Chondrocyte (in vitro differentiated cells): ENCODE measurements at regions not wholly inside any gene's neighbourhood (a gene's known extent, or its start where the extent isn't known, plus 50 kb on each side); places are given as distances from the start of the nearest gene placed in this dataset.
"Not testable (repeated sequence)": the region's sequence is repeated elsewhere in the genome, so short reads cannot be mapped to it uniquely, and the experiment has no call there.

ENCODE experiments used
- DNase-seq: peaks from one replicate; pipeline ENCODE4 v3.0.0; 2021; ENCODE audit warnings: mixed read lengths, low spot score
- H3K27ac Mint-ChIP-seq: one replicate; pipeline ENCODE4 v1.8.0; 2021; ENCODE audit warnings: mild to moderate bottlenecking, moderate library complexity, mixed read lengths; ENCODE audit not compliant: unreplicated experiment
- H3K27me3 Mint-ChIP-seq: 2 replicates; pipeline ENCODE4 v1.8.0; 2021; ENCODE audit warnings: low read depth, mixed read lengths
- H3K36me3 Mint-ChIP-seq: 2 replicates; pipeline ENCODE4 v1.8.0; 2021; ENCODE audit warnings: low read depth, mixed read lengths
- H3K4me1 Mint-ChIP-seq: 2 replicates; pipeline ENCODE4 v1.8.0; 2021; ENCODE audit warnings: low read depth, mild to moderate bottlenecking, mixed read lengths
- H3K4me3 Mint-ChIP-seq: one replicate; pipeline ENCODE4 v1.8.0; 2021; ENCODE audit warnings: mild to moderate bottlenecking, moderate library complexity, mixed read lengths; ENCODE audit not compliant: unreplicated experiment
- H3K9me3 Mint-ChIP-seq: 2 replicates; pipeline ENCODE4 v1.8.0; 2021; ENCODE audit warnings: low read depth, mixed read lengths
- CTCF ChIP-seq: fragments of 200-600 bp; sonication (generic); IDR thresholded peaks from 2 replicates; pipeline ENCODE4 v1.5.0; 2021; ENCODE audit warnings: antibody characterized with exemption, mild to moderate bottlenecking, moderate library complexity

DNA sequence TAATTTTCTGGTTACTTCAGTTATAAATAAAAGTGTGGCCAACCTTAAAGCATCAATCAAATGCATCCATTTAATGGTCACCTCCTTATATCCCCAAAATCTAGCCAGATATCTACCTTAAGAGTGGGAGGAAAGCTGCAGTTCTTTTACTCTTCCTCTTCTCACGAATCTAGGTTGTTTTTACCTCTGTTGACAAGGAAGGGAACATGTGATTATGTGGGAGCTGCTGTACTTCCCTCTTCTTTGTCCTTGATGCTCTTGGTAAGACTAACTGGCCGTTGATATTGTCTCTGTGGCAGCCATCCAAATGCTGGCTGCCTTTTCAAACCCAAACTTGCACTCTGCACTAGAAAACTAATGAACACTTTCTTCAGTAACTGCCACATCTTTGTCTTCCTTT lies 275.3 kb upstream of the CADM2 start:
- no peaks in the 10 kb centered on the region for H3K36me3 Mint-ChIP-seq
- TF ChIP-seq CTCF, result no peak
- H3K9me3 Mint-ChIP-seq, result no peaks in the 10 kb centered on the region
- peaks cover 1% of the 10 kb centered on the region for H3K27me3 Mint-ChIP-seq
- DNase-seq, result no peak
- no peak overlapping the region for H3K27ac Mint-ChIP-seq
- no peak overlapping the region for H3K4me3 Mint-ChIP-seq
- no peaks in the 10 kb centered on the region for H3K4me1 Mint-ChIP-seq

DNA sequence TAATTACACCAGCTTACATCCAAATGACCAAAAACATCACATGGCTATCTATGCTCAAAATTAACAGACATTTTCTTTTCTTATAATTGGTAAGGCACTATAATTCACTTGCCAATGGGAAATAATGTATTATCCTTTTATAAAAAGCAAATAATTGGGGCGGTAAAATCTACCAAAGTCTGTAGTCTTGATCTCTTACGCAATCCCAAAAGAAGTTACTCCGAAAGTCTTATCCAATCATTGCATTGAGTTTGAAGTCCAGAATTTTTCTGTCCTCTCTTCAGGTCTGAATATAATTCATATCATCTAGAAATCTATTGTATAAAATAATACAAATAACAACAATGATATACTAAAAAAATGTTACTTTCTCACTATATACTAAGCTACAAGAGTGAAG lies 273.3 kb upstream of the CADM2 start:
- H3K9me3 Mint-ChIP-seq, result no peaks in the 10 kb centered on the region
- H3K4me1 Mint-ChIP-seq, result no peaks in the 10 kb centered on the region
- no peak overlapping the region for H3K27ac Mint-ChIP-seq
- no peak overlapping the region for H3K4me3 Mint-ChIP-seq
- TF ChIP-seq CTCF, result no peak
- no peaks in the 10 kb centered on the region for H3K36me3 Mint-ChIP-seq
- no peak for DNase-seq
- H3K27me3 Mint-ChIP-seq, result peaks cover 1% of the 10 kb centered on the region

GRCh38 chr3:84692261-84692660 lies 266.5 kb upstream of the CADM2 start:
- H3K9me3 Mint-ChIP-seq, result peaks cover 2% of the 10 kb centered on the region
- H3K27me3 Mint-ChIP-seq, result peaks cover 3% of the 10 kb centered on the region
- H3K27ac Mint-ChIP-seq, result no peak overlapping the region
- no peaks in the 10 kb centered on the region for H3K4me1 Mint-ChIP-seq
- H3K4me3 Mint-ChIP-seq, result no peak overlapping the region
- TF ChIP-seq CTCF, result no peak
- no peak for DNase-seq
- no peaks in the 10 kb centered on the region for H3K36me3 Mint-ChIP-seq

DNA sequence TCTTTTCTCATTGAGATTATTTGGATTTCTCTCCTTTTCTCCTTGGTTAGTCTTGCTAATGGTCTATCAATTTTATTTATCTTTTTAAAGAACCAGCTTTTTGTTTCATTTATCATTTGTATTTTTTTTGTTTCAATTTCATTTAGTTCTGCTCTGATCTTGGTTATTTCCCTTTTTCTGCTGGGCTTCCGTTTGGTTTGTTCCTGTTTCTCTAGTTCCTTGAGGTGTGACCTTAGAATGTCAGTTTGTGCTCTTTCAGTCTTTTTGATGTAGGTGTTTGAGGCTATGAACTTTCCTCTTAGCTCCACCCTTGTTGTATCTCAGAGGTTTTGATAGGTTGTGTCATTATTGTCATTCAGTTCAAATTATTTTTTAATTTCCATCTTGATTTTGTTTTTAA lies 248.5 kb upstream of the CADM2 start:
- H3K27me3 Mint-ChIP-seq, result peaks cover 10% of the 10 kb centered on the region
- H3K4me3 Mint-ChIP-seq, DNase-seq, H3K4me1 Mint-ChIP-seq, H3K27ac Mint-ChIP-seq, H3K36me3 Mint-ChIP-seq: not testable (repeated sequence)
- H3K9me3 Mint-ChIP-seq, result peaks cover 28% of the 10 kb centered on the region

- Mint-ChIP-seq H3K27me3 (peaks cover 3% of the 10 kb centered on the region), H3K9me3 (peaks cover 6% of the 10 kb centered on the region), H3K4me3 (no peak overlapping the region), H3K4me1 (no peaks in the 10 kb centered on the region), H3K36me3 (no peaks in the 10 kb centered on the region), H3K27ac (no peak overlapping the region)
- TF ChIP-seq CTCF, result no peak
- no peak for DNase-seq
These were observed 240.9 kb upstream of the CADM2 start for GRCh38 chr3:84717894-84718293.

- DNase-seq, result no peak
- peaks cover 3% of the 10 kb centered on the region for H3K9me3 Mint-ChIP-seq
- H3K4me1 Mint-ChIP-seq, result peaks cover 10% of the 10 kb centered on the region
- H3K4me3 Mint-ChIP-seq, result no peak overlapping the region
- peak overlapping the region; percentile 81 for H3K27ac Mint-ChIP-seq
- no peaks in the 10 kb centered on the region for H3K36me3 Mint-ChIP-seq
- H3K27me3 Mint-ChIP-seq, result peaks cover 2% of the 10 kb centered on the region
- no peak for TF ChIP-seq CTCF
These were observed 233.9 kb upstream of the CADM2 start for GRCh38 chr3:84724877-84725276.
